IPS-18a (cell line): ENCODE measurements at regions not wholly inside any gene's neighbourhood (a gene's known extent, or its start where the extent isn't known, plus 50 kb on each side); places are given as distances from the start of the nearest gene placed in this dataset.

Experiments used
- H3K27ac ChIP-seq: one replicate; pipeline ENCODE4 v1.5.1; 2013; ENCODE audit warnings: low read length
- H3K27me3 ChIP-seq: one replicate; pipeline ENCODE4 v1.6.1; 2013; ENCODE audit warnings: mild to moderate bottlenecking, low read length; ENCODE audit not compliant: control insufficient read depth, insufficient read depth
- H3K36me3 ChIP-seq: one replicate; pipeline ENCODE4 v1.6.1; 2013; ENCODE audit warnings: low read depth, low read length; ENCODE audit not compliant: control insufficient read depth
- H3K4me1 ChIP-seq: one replicate; pipeline ENCODE4 v1.6.1; 2013; ENCODE audit warnings: low read depth, low read length; ENCODE audit not compliant: control insufficient read depth
- H3K4me3 ChIP-seq: one replicate; pipeline ENCODE4 v1.5.1; 2013; ENCODE audit warnings: low read length
- H3K9ac ChIP-seq: one replicate; pipeline ENCODE4 v1.6.1; 2013; ENCODE audit warnings: mild to moderate bottlenecking, low read length, moderate library complexity
- H3K9me3 ChIP-seq: one replicate; pipeline ENCODE4 v1.6.1; 2013; ENCODE audit warnings: low read depth, low read length; ENCODE audit not compliant: control insufficient read depth

DNA sequence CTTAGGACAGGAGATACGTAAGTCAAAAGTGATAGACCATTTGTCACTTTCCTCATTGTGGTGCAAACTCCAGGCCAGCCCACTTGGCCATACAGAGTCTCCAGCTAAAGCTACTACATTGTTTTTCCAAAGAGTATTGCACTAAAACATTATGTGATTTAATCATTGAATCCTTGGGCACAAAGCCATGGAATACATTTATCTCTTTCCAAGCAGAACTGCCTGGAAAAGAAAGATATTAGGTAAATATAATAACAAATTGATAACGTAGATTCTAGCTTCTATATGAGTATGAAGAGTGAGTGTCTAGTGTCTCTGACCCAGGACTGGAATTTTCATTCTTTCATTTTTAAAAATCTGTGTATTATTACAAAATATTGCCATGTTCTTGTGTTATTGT is 863.7 kb upstream of the SEMA6D start:
- no peaks in the 10 kb centered on the region for H3K36me3 ChIP-seq
- no peak overlapping the region for H3K27ac ChIP-seq
- H3K4me3 ChIP-seq, result no peak overlapping the region
- H3K9ac ChIP-seq, result no peak overlapping the region
- no peaks in the 10 kb centered on the region for H3K9me3 ChIP-seq
- no peaks in the 10 kb centered on the region for H3K4me1 ChIP-seq
- H3K27me3 ChIP-seq, result no peaks in the 10 kb centered on the region

DNA sequence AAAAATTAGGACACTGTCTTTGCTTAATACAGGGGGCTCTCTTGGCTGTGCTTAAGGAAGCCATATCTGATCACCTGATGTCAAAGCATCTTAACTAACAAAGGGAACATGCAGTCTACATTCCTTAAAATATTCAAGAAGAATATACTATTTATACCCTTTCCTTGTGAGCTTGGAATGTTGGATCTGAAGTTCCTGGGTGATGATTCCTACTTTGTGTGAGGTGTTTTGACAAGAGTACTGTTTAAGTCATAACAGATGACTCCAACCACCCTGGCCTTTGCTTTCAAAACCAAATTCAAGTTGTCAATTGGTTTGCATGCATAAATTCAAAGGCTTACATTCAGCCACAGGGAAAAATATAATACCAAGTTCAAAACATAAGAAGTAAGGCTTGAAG is 862.7 kb upstream of the SEMA6D start:
- H3K27me3 ChIP-seq, result no peaks in the 10 kb centered on the region
- no peaks in the 10 kb centered on the region for H3K36me3 ChIP-seq
- no peaks in the 10 kb centered on the region for H3K9me3 ChIP-seq
- H3K4me3 ChIP-seq, result no peak overlapping the region
- no peaks in the 10 kb centered on the region for H3K4me1 ChIP-seq
- H3K9ac ChIP-seq, result no peak overlapping the region
- H3K27ac ChIP-seq, result no peak overlapping the region

DNA sequence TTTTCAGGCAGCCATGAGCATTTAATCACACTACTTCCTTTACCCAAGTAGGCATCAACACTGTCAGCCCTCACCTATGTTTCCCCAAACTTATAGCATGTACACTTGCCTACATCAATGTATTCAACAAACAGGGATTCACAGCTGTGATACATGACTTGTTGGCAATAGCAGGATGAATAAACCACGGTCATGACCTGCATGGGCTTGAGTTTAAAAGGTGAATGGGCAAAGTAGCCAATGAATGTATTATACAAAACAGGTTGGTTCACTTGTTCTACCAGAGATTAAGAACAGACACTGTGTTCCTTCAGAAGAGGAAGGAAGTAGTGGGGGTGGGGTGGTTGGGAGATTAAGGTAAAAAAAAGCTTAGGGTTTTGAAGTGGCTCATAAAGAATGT is 861.9 kb upstream of the SEMA6D start:
- Histone ChIP-seq H3K27ac (no peak overlapping the region), H3K4me3 (no peak overlapping the region), H3K9me3 (no peaks in the 10 kb centered on the region), H3K4me1 (no peaks in the 10 kb centered on the region), H3K27me3 (no peaks in the 10 kb centered on the region), H3K9ac (no peak overlapping the region), H3K36me3 (no peaks in the 10 kb centered on the region)

DNA sequence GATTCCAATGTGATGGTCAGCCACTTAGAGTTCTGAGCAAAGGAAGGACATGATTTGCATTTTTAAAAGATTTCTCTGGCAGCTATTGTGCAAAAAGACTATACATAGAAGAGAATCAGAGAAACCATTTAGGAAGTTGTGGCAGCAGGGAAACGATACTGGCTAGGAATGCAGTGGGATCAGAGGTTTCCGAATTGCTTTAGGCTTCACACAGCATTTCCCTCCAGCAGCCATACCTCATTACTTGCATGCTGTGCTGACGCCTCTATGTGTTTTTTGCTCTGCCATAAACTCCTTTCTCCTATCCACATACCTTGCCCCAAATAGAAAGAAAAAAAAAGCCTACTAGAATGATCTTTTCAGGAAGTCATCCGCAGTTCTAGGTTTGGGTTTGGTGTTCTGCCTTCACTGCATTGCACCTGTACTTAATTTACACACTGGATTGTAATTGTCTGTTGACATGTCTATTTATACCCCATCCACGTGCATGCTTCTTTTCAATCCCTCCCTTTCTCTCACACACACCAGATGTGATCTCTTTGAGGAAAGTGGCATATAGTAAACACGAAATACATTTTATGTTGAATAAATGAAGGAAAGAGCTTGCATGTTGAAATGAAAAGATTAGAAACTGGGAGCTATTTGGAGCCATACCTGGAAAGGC is 860.3 kb upstream of the SEMA6D start:
- Histone ChIP-seq H3K9me3 (no peaks in the 10 kb centered on the region), H3K4me3 (no peak overlapping the region), H3K9ac (no peak overlapping the region), H3K27ac (no peak overlapping the region), H3K4me1 (no peaks in the 10 kb centered on the region), H3K27me3 (no peaks in the 10 kb centered on the region), H3K36me3 (no peaks in the 10 kb centered on the region)

DNA sequence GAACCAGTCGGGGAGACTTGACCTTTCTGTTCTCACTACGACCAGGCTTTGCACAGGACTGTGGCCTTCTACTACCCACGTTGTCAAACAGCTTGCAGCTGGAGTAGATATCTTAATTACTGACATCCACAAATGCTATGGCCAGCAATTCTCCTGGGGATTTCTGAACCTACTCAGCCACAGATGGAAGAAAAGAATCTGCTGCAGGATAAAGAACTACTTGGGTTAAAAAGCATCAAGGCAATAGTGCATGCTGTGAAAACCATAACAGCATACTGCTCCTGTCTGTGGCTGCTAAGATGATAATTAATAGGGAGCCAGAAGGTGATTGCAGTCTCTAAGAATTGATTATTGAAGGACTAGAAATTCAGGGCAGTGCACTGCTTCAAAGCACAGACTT is 859.2 kb upstream of the SEMA6D start:
- no peaks in the 10 kb centered on the region for H3K9me3 ChIP-seq
- H3K4me3 ChIP-seq, result no peak overlapping the region
- H3K27ac ChIP-seq, result no peak overlapping the region
- no peaks in the 10 kb centered on the region for H3K27me3 ChIP-seq
- H3K9ac ChIP-seq, result no peak overlapping the region
- no peaks in the 10 kb centered on the region for H3K36me3 ChIP-seq
- H3K4me1 ChIP-seq, result no peaks in the 10 kb centered on the region

DNA sequence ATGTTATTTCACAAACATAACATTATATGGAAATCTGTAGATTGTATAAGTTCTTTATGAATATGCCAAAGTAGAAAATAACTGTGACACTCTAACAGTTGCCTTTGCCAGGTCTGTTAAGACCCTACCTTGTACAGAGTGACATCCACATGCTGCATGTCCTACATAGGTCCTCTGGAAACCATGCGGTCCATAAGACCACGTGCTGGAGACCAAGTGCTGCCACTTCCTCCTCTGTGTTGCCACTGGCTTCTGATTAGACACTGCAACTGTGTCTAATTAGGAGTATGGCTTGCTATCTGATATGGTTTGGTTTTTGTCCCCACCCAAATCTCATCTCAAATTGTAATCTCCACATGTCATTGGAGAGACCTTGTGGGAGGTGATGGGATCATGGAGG is 855.5 kb upstream of the SEMA6D start:
- no peaks in the 10 kb centered on the region for H3K27me3 ChIP-seq
- no peak overlapping the region for H3K9ac ChIP-seq
- no peak overlapping the region for H3K4me3 ChIP-seq
- H3K36me3 ChIP-seq, result no peaks in the 10 kb centered on the region
- no peaks in the 10 kb centered on the region for H3K9me3 ChIP-seq
- no peak overlapping the region for H3K27ac ChIP-seq
- no peaks in the 10 kb centered on the region for H3K4me1 ChIP-seq

DNA sequence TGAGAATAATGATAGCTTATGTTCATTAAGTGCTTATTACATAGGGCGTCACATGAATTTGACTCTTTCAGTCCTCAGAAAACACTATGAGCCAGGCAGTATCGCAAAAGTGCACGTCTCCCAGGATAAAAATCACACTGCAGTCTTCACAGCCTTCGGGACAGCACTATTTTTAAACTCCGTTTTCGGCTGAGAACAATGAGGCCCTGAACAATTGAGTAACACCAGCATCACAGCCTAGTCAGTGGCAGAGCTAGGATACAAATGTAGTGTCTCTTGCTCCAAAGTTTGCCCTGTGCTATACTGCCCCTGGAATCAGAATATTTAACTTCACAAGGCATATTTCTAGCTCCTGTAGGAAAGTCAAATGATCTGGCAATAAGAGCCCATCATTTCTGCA is 852.1 kb upstream of the SEMA6D start:
- H3K4me1 ChIP-seq, result no peaks in the 10 kb centered on the region
- H3K9me3 ChIP-seq, result no peaks in the 10 kb centered on the region
- H3K36me3 ChIP-seq, result no peaks in the 10 kb centered on the region
- H3K27me3 ChIP-seq, result no peaks in the 10 kb centered on the region
- no peak overlapping the region for H3K27ac ChIP-seq
- H3K9ac ChIP-seq, result no peak overlapping the region
- no peak overlapping the region for H3K4me3 ChIP-seq

DNA sequence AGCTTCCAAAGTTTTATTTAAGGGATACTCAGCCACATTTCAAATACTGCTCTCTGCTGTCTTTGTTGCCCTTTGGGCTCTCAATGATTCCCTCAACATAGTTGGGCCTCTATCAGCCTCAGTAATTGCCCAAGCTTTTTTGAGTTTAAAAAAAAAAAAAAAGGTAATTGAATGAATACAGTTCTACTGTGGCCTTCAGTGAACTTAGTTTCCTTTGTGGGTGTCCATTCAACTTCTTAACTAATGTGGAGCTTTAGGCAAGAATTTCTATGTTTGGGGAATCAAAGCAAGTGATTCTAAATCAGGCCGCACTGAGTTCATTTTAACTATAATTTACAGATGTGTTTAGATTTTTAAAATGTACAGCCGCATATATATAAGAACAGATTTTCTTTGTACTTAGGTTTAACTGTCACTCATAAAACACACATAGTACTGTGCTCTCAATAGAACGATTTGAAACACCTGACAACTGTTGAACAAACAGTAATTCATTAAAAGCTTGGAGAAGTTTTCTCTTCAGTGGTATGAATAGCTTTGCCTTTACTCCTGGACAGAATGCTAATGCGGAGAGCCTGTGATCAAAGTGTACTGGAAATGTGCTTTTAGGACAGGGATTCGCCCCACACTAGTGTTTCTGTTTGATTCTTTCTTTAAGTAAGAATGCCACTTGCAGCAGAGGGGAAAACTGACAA is 844.9 kb upstream of the SEMA6D start:
- no peaks in the 10 kb centered on the region for H3K27me3 ChIP-seq
- H3K4me3 ChIP-seq, result no peak overlapping the region
- no peaks in the 10 kb centered on the region for H3K36me3 ChIP-seq
- H3K9ac ChIP-seq, result no peak overlapping the region
- H3K27ac ChIP-seq, result no peak overlapping the region
- no peaks in the 10 kb centered on the region for H3K9me3 ChIP-seq
- no peaks in the 10 kb centered on the region for H3K4me1 ChIP-seq

DNA sequence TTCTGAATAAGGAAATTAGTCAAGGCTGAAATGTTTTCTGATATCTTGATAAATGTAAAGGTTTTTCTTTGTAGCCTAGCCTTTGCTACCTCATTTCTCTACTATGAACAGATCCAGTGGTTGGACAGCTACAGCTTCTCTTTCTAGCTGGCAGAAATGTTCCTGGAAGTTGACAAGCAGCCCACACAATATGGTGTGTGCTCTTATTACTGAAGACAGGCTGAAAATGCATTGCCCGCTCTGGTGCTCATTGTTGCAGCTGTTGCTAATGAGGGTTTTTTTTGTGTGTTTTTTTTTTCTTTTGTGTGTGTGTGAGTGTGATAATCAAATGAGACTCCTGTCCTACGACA is 844.3 kb upstream of the SEMA6D start:
- H3K27me3 ChIP-seq, result no peaks in the 10 kb centered on the region
- no peak overlapping the region for H3K4me3 ChIP-seq
- H3K4me1 ChIP-seq, result no peaks in the 10 kb centered on the region
- H3K9ac ChIP-seq, result no peak overlapping the region
- H3K36me3 ChIP-seq, result no peaks in the 10 kb centered on the region
- no peak overlapping the region for H3K27ac ChIP-seq
- H3K9me3 ChIP-seq, result no peaks in the 10 kb centered on the region

DNA sequence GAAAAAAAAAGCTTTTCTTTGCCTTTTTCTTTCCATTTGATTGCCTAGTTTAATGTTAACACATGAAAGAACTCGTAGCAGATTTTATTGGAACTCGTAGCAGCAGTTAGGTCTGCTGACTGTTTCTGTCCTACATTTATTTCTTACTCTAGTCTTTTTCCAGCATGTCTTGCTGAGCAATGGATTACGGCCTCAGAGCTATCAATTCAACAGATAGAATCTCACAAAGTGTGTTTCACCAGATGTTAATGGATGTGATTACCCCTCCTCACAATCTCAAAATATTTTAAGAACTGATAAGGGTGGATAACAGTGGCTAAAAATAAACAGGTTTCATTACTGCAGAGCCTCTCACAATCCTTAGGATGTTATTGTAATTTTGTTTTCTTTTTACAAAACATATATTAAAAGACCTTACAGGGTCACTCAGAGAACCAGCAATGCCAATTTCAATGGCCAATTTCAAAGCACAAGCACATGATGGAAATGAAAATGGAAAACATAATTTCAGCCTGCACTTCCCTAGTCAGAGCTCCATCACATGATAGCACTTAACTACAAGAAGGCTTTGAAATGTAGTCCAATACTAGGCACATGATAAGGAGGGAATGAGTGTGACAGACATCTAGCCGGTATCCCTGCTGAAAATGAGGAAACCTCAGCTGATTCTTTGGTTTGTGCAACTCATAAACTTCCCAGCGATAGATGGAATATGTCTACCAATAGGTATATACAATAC is 838.1 kb upstream of the SEMA6D start:
- H3K9me3 ChIP-seq, result no peaks in the 10 kb centered on the region
- no peak overlapping the region for H3K4me3 ChIP-seq
- no peaks in the 10 kb centered on the region for H3K4me1 ChIP-seq
- no peak overlapping the region for H3K27ac ChIP-seq
- H3K9ac ChIP-seq, result no peak overlapping the region
- H3K36me3 ChIP-seq, result no peaks in the 10 kb centered on the region
- H3K27me3 ChIP-seq, result no peaks in the 10 kb centered on the region

DNA sequence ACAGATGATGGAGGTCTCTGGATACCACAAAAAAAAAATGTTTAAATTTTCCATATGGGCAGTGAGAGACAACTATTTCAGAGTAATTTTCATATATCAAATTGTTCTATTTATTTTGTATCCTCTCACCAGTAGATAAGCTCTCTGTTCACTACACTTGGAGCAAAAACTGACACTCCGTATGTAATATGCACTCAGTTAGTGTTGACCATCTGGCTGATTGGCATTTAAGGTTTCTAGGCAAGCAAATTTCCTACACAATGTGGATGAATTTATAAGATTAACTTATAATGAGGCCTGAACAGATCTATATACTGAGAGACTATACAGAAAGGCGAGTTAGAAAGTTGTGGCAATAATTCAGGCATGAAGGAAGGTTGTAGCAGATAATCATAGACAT is 836.5 kb upstream of the SEMA6D start:
- H3K27me3 ChIP-seq, result no peaks in the 10 kb centered on the region
- H3K36me3 ChIP-seq, result no peaks in the 10 kb centered on the region

More for the DNA sequence above, 836.5 kb upstream of the SEMA6D start:
- H3K9ac ChIP-seq, result no peak overlapping the region
- H3K9me3 ChIP-seq, result no peaks in the 10 kb centered on the region
- H3K4me1 ChIP-seq, result no peaks in the 10 kb centered on the region
- no peak overlapping the region for H3K27ac ChIP-seq
- no peak overlapping the region for H3K4me3 ChIP-seq
